ENCODE measurements at regions not wholly inside any gene's neighbourhood (a gene's known extent, or its start where the extent isn't known, plus 50 kb on each side); places are given as distances from the start of the nearest gene placed in this dataset.

- Histone ChIP-seq H3K4me3 (replicated peaks in 1 of 3; ENCODE audit: insufficient read depth in 1 of 3, low read depth in 1 of 3, low read length in 3 of 3) (no peak overlapping the region), H3K79me2 (ENCODE audit: control insufficient read depth, insufficient read depth, low read length) (no peaks in the 10 kb centered on the region), H3K9ac (replicated peaks; ENCODE audit: extremely low read depth, insufficient read depth, low read length) (no peak overlapping the region), H3K9me1 (replicated peaks; ENCODE audit: control insufficient read depth, extremely low read depth, insufficient read depth, low read length) (no peaks in the 10 kb centered on the region), H2AFZ (ENCODE audit: low read depth, low read length) (no peak overlapping the region), H3K4me2 (ENCODE audit: insufficient read depth, low read length) (no peak overlapping the region), H3K27me3 (ENCODE audit: control insufficient read depth in 2 of 2, insufficient read depth in 2 of 2, low read length in 2 of 2) (peaks cover 0 to 3% of the 10 kb centered on the region in 2 experiments), H3K9me3 (replicated peaks; ENCODE audit: control insufficient read depth, insufficient read depth, low read length) (no peaks in the 10 kb centered on the region), H4K20me1 (replicated peaks; ENCODE audit: control insufficient read depth, extremely low read depth, insufficient read depth, low read length) (no peaks in the 10 kb centered on the region), H3K4me1 (ENCODE audit: control insufficient read depth, extremely low read depth, insufficient read depth, low read length) (no peaks in the 10 kb centered on the region), H3K36me3 (ENCODE audit: control insufficient read depth in 2 of 2, extremely low read depth in 1 of 2, insufficient read depth in 2 of 2, low read length in 2 of 2) (no peaks in the 10 kb centered on the region), H3K27ac (ENCODE audit: insufficient read depth, low read depth, low read length) (no peak overlapping the region)
- dilution Hi-C loops (cut with MboI; ENCODE audit: extremely low pct_ligation_motif_present, low sequenced_read_pairs): no loop called here
- intact Hi-C loops (cut with micrococcal nuclease): no loop called here
- FAIRE-seq (no peak), DNase-seq (ENCODE audit: low read depth, low spot score) (no peak)
- CTCF ChIA-PET: no interaction called here
- POLR2A ChIA-PET: no interaction called here
- no TSS peak for BruUV-seq (replicated peaks)
- no peak for TF ChIP-seq MAX (IDR thresholded peaks at IDR 0.05; ENCODE audit: insufficient read depth, insufficient read length)
- TF ChIP-seq EZH2 (IDR thresholded peaks at IDR 0.05; ENCODE audit: borderline replicate concordance, low read depth, low read length, severe bottlenecking): no peak
- TF ChIP-seq FOS (IDR thresholded peaks at IDR 0.05; ENCODE audit: borderline replicate concordance, insufficient read depth, low read length): no peak
- no peak for TF ChIP-seq POLR2AphosphoS5 (IDR thresholded peaks at IDR 0.05; ENCODE audit: insufficient read depth, low read depth, low read length)
- no peak for TF ChIP-seq POLR2A (IDR thresholded peaks at IDR 0.05; ENCODE audit: low read depth, low read length)
- TF ChIP-seq MYC (IDR thresholded peaks at IDR 0.05; ENCODE audit: low read depth, low read length): no peak
- TF ChIP-seq JUN (IDR thresholded peaks at IDR 0.05; ENCODE audit: borderline replicate concordance, insufficient read depth, insufficient read length, low read depth): no peak
- no peak for TF ChIP-seq CTCF (IDR thresholded peaks at IDR 0.05; ENCODE audit: extremely low read depth in 1 of 2, insufficient read depth in 1 of 2, low read depth in 1 of 2, low read length in 2 of 2)
- TF ChIP-seq GATA2 (IDR thresholded peaks at IDR 0.05; ENCODE audit: insufficient read depth, insufficient read length, low read depth, low read length): no peak
These were observed 223.2 kb downstream of the MTHFS start for GRCh38 chr15:79673416-79674123.

All from endothelial cell of umbilical vein (primary cell).